Activated T-helper 1 cell treated with anti-CD3 and anti-CD28 coated beads, Interleukin-2, amount 50 U/mL, for 16 hours (primary cell): ENCODE measurements at regions not wholly inside any gene's neighbourhood (a gene's known extent, or its start where the extent isn't known, plus 50 kb on each side); places are given as distances from the start of the nearest gene placed in this dataset.

ENCODE experiments used
- DNase-seq, 2 donors: peaks; one replicate each; pipeline ENCODE4 v3.0.0-alpha.2; 2020; ENCODE audit warnings: low read depth in 1 of 2, low spot score in 1 of 2

GRCh38 chr2:191604154-191604553 is 73.8 kb upstream of the NABP1 start:
- no peak for DNase-seq

- DNase-seq = no peak
Observed at GRCh38 chr2:191607096-191607495, 70.8 kb upstream of the NABP1 start.

GRCh38 chr2:191610756-191611155 is 67.2 kb upstream of the NABP1 start:
- DNase-seq = no peak

- no peak for DNase-seq
Observed at GRCh38 chr2:191611614-191612013, 66.3 kb upstream of the NABP1 start.

GRCh38 chr2:191612496-191612895 is 65.4 kb upstream of the NABP1 start:
- no peak for DNase-seq

- no peak for DNase-seq
Observed at GRCh38 chr2:191614759-191615158, 63.2 kb upstream of the NABP1 start.

- no peak for DNase-seq
Observed at GRCh38 chr2:191615596-191615995, 62.3 kb upstream of the NABP1 start.

GRCh38 chr2:191617575-191617974 is 60.4 kb upstream of the NABP1 start:
- DNase-seq = peak in 1 of 2 donors; percentile 35

- DNase-seq = no peak
Observed at GRCh38 chr2:191618046-191618780, 59.7 kb upstream of the NABP1 start.

- no peak for DNase-seq
Observed at GRCh38 chr2:191618786-191619185, 59.1 kb upstream of the NABP1 start.

- DNase-seq = no peak
Observed at GRCh38 chr2:191620144-191620543, 57.8 kb upstream of the NABP1 start.

GRCh38 chr2:191622374-191623320 is 55.3 kb upstream of the NABP1 start:
- DNase-seq = no peak

- DNase-seq = peak in 1 of 2 donors; percentile 8
Observed at GRCh38 chr2:191625016-191625415, 52.9 kb upstream of the NABP1 start.

GRCh38 chr2:191625446-191625845 is 52.5 kb upstream of the NABP1 start:
- no peak for DNase-seq

- no peak for DNase-seq
Observed at GRCh38 chr2:191626497-191627151, 51.3 kb upstream of the NABP1 start.

GRCh38 chr2:191627518-191627917 is 50.4 kb upstream of the NABP1 start:
- DNase-seq = no peak
